ENCODE measurements at regions not wholly inside any gene's neighbourhood (a gene's known extent, or its start where the extent isn't known, plus 50 kb on each side); places are given as distances from the start of the nearest gene placed in this dataset.

DNA sequence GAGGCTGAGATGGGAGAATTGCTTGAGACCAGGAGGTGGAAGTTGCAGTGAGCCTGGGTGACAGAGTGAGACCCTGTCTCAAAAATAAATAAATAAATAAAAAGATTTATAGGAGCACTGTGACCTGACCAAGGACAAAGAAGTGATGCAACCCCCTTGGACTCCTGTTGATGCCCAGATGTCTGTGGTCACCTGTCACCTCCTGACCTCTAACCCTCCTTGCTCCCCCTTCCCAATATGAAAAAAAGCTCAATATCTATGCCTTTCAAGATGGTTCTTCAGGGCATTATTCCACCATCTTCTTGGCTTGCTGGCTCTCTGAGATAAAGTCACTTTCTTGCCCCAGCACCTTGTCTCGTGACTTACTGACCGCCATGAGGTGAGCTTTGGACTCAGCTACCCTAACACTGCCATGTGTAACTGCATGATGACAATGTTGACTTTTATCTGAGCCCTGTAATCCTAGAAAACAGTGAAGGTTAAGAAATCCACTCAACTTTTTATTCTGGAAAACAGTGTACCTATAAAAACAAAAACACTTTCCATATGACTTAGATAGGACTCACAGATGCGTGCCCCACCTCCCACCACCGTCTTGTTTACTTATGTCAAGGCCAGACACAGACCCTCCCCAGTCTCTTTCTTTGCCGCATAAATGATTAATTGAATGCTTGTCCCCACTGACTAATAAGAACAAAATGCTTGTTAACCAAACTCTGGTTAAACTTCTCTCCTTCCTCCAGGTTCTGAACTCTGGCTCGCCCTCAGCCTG is 360.5 kb downstream of the BUD13 start:
- ChIA-PET POLR2A (no interaction called here), CTCF (no interaction called here)
- DNase-seq (ENCODE audit: extremely low spot score): no peak
- TF ChIP-seq, protein P1, sequence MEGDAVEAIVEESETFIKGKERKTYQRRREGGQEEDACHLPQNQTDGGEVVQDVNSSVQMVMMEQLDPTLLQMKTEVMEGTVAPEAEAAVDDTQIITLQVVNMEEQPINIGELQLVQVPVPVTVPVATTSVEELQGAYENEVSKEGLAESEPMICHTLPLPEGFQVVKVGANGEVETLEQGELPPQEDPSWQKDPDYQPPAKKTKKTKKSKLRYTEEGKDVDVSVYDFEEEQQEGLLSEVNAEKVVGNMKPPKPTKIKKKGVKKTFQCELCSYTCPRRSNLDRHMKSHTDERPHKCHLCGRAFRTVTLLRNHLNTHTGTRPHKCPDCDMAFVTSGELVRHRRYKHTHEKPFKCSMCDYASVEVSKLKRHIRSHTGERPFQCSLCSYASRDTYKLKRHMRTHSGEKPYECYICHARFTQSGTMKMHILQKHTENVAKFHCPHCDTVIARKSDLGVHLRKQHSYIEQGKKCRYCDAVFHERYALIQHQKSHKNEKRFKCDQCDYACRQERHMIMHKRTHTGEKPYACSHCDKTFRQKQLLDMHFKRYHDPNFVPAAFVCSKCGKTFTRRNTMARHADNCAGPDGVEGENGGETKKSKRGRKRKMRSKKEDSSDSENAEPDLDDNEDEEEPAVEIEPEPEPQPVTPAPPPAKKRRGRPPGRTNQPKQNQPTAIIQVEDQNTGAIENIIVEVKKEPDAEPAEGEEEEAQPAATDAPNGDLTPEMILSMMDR (IDR thresholded peaks at IDR 0.05; ENCODE audit: control extremely low read depth, extremely low read depth, low read depth, missing control alignments): no peak

DNA sequence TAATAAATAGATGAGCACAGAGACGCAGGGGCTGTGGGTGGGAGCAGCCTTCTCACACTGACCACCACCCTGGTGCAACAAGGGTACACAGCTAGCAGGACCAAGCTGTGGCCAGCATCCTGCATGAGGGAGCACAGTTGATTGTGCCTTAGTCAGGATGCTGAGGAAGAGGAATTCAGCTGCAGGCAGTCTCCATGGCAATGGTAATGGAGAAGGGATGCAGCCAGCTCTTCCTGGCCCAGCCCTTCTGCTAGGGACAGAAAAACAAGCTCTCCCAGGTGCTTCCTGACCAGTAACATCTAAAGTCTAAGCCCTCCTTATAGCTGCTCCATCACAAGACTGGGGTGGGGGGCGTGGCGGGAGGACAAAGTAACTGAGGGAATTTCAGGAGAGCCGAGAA is 363.5 kb downstream of the BUD13 start:
- ChIA-PET CTCF (interaction anchor here (1.3 kb wide), 1 partner anchor 13 kb away, joined by 4 read pairs; no protein-coding TSS in a partner anchor), POLR2A (no interaction called here)
- no peak for DNase-seq (ENCODE audit: extremely low spot score)
- TF ChIP-seq, protein P1 (IDR thresholded peaks at IDR 0.05; ENCODE audit: control extremely low read depth, extremely low read depth, low read depth, missing control alignments): no peak

DNA sequence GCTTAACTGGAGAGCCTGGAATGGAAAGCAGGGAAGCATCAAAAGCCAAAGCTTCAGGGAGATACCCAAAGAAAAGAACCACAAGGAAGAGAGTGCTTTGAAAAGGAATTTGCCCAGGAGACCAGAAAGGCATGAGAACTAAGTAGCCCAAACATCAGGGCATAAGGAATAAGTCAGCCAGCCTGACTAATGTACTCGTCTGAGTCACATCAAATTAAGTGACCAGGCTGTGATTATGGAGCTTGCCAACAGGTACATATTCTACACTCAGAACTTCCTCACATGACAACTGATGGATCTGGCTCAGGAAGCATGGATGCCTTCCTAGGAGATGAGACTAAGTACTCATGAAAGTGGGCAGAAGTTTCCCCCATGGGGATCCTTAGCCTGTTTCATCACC is 366.7 kb downstream of the BUD13 start:
- CTCF ChIA-PET: no interaction called here
- POLR2A ChIA-PET: no interaction called here
- TF ChIP-seq, protein P1 (IDR thresholded peaks at IDR 0.05; ENCODE audit: control extremely low read depth, extremely low read depth, low read depth, missing control alignments): no peak
- DNase-seq (ENCODE audit: extremely low spot score): no peak

DNA sequence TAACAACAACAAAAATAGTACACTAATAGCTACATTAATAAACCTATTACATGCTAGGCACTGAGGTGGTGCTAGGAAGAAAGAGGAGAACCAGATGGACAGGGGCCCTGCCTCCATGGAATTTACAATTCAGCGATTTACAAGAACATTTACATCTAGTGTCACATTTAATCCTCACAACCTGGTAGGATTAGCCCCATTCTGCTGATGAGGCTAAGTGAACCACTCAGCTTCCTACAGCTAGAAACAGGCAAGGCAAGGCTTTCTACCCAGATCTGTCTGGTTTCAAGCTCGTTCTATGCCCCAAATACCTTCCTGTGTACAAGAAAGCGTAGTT is 368.4 kb downstream of the BUD13 start:
- CTCF ChIA-PET: no interaction called here
- POLR2A ChIA-PET: no interaction called here
- TF ChIP-seq, protein P1 (IDR thresholded peaks at IDR 0.05; ENCODE audit: control extremely low read depth, extremely low read depth, low read depth, missing control alignments): no peak
- no peak for DNase-seq (ENCODE audit: extremely low spot score)

DNA sequence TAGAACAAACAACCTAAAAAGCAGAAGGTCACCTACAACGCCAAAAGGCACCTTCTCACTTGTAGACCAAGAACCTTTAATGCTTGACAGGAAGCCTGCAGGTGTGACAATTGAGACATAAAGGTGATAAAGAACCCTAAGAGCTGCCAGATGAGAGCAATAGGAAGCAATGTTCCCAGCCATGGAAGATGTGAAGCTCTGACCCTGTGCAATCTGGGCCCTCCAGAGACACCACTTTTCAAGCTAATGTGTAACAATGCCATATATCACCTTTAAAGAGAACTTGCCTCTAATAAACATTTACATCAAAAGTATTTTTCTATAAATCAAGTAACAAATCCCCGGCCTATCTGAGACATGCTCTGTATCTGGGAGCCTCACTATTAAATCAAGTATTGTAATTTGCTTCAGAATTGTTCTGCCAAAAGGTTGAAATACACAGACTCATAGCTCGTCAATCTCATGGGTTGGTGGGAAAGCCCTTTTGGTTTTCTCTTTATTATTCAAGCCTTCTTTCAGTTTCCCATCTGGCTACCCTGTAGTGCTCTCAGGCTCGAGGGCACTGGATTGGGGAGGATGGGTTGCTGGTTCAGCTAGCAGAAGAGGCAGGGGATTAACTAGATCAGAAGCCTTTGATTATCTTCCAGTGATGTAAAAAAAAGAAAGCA is 368.9 kb downstream of the BUD13 start:
- POLR2A ChIA-PET: no interaction called here
- no peak for DNase-seq (ENCODE audit: extremely low spot score)

DNA sequence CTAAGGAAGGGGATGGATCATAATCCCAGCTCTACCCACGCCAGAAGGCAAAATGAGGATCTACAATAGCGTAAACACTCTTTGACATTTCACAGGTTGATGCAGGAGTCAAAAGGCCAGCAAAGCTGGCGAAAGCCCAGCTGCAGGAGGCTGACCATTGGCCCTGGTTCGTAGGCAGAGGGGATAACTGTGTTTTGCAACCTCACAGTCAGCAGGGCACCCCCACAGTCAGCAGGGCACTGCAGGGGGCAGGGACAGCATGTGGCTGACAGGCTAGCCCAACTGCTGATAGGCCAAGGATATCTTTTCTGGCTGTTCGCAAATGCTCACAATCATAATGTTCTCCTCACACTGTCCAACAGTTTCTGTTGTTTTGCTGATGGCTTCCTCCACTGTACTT is 372.7 kb downstream of the BUD13 start:
- ChIA-PET POLR2A (no interaction called here), CTCF (no interaction called here)
- TF ChIP-seq, protein P1 (IDR thresholded peaks at IDR 0.05; ENCODE audit: control extremely low read depth, extremely low read depth, low read depth, missing control alignments): no peak
- no peak for DNase-seq (ENCODE audit: extremely low spot score)

More for the DNA sequence above, 368.9 kb downstream of the BUD13 start:
- TF ChIP-seq, protein P1 (IDR thresholded peaks at IDR 0.05; ENCODE audit: control extremely low read depth, extremely low read depth, low read depth, missing control alignments): no peak
- CTCF ChIA-PET: interaction anchor here (1.3 kb wide), 1 partner anchor 25 kb away, joined by 3 read pairs; no protein-coding TSS in a partner anchor

All from GM10248 (cell line).